Esophagus (tissue), 2 donors: ENCODE measurements at regions not wholly inside any gene's neighbourhood (a gene's known extent, or its start where the extent isn't known, plus 50 kb on each side); places are given as distances from the start of the nearest gene placed in this dataset.
"Not testable (repeated sequence)": the region's sequence is repeated elsewhere in the genome, so short reads cannot be mapped to it uniquely, and the experiment has no call there.

ENCODE experiments used
- H3K27ac ChIP-seq, 2 donors: one replicate each; pipeline ENCODE4 v1.5.1; 2013; ENCODE audit warnings: low read depth in 2 of 2, mild to moderate bottlenecking in 2 of 2, inconsistent platforms in 1 of 2, low read length in 1 of 2, moderate library complexity in 1 of 2
- H3K27me3 ChIP-seq, 2 donors: one replicate each; pipeline ENCODE4 v1.6.1; 2013; ENCODE audit warnings: low read length in 2 of 2, control low read depth in 1 of 2, mild to moderate bottlenecking in 1 of 2; ENCODE audit not compliant: insufficient read depth in 2 of 2, control insufficient read depth in 1 of 2
- H3K36me3 ChIP-seq, 2 donors: one replicate each; pipeline ENCODE4 v1.6.1; 2013; ENCODE audit warnings: low read length in 1 of 2; ENCODE audit not compliant: control insufficient read depth in 2 of 2, insufficient read depth in 2 of 2
- H3K4me1 ChIP-seq, 2 donors: one replicate each; pipeline ENCODE4 v1.6.1; 2013; ENCODE audit warnings: low read length in 1 of 2; ENCODE audit not compliant: control insufficient read depth in 2 of 2, insufficient read depth in 2 of 2
- H3K4me3 ChIP-seq, 2 donors: one replicate each; pipeline ENCODE4 v1.5.1; 2013; ENCODE audit warnings: low read length in 2 of 2, mild to moderate bottlenecking in 2 of 2, low read depth in 1 of 2, moderate library complexity in 1 of 2
- H3K9me3 ChIP-seq, 2 donors: one replicate each; pipeline ENCODE4 v1.6.1; 2013; ENCODE audit warnings: mild to moderate bottlenecking in 2 of 2, low read depth in 1 of 2, low read length in 1 of 2, moderate library complexity in 1 of 2; ENCODE audit not compliant: control insufficient read depth in 2 of 2, insufficient read depth in 1 of 2
- WGBS, 2 donors: extraction: QIAGEN DNeasy Blood & Tissue Kit; methylation state at CpG; one replicate each; pipeline ENCODE4 v1.1.7; 2013; 5-methylcytosine and 5-hydroxymethylcytosine counted together
- donor health status: healthy with polysubstance abuse.
- donor health status: Bipolar disorder and iron deficiency.

GRCh38 chr4:186798951-186799659 is 75.4 kb upstream of the FAT1 start:
- Histone ChIP-seq H3K4me3 (no peak overlapping the region), H3K27me3 (no peaks in the 10 kb centered on the region), H3K27ac (no peak overlapping the region), H3K9me3 (no peaks in the 10 kb centered on the region), H3K4me1 (no peaks in the 10 kb centered on the region), H3K36me3 (no peaks in the 10 kb centered on the region)
- WGBS, 2 donors: 63 to 72% methylated on average over 4 of the region's 4 CpGs

- Histone ChIP-seq H3K36me3 (no peaks in the 10 kb centered on the region), H3K4me3 (no peak overlapping the region), H3K27ac (no peak overlapping the region), H3K9me3 (no peaks in the 10 kb centered on the region), H3K4me1 (no peaks in the 10 kb centered on the region), H3K27me3 (no peaks in the 10 kb centered on the region)
- WGBS, 2 donors: 78 to 88% methylated on average over 6 of the region's 6 CpGs
Observed at GRCh38 chr4:186805020-186805820, 81.6 kb upstream of the FAT1 start.

GRCh38 chr4:186805917-186806316 is 82.3 kb upstream of the FAT1 start:
- H3K4me3 ChIP-seq, H3K36me3 ChIP-seq, H3K4me1 ChIP-seq, H3K27ac ChIP-seq, H3K27me3 ChIP-seq, H3K9me3 ChIP-seq: not testable (repeated sequence)
- WGBS, 2 donors: 90% methylated on average over 5 of the region's 5 CpGs

DNA sequence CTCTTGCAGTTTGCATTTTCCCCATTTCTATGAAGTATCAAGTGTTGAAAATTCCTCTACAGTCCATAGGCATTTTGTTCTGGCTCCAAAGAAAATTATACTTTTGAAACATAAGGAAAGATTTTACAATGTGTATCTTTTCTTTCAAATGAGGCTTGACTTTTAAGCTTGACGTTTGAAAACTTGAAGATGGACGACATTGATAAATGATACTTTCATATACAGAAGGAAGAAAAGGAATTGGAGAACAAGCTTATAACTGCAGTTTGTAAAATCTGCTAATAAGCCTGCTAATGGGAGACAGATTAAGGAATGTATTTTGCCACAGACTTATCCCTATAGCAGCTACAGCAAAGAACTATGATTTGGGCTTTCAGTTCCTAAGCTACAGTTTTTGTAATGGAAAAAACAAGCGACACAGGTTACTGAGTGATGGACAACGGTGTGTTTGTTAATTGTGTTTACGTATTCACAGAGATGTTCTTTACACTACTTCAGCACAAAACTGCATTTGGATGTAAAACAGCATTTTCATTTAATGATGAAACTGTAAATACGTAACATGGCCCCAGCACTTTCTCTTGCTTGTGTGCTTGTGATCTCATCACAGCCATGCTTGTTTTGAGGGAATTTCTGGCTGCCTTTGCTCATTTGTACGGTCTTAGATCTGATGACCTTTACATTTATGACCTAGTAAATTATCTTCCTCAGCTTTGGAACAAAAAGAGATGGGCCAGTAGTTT is 83.2 kb upstream of the FAT1 start:
- Histone ChIP-seq H3K4me1 (no peaks in the 10 kb centered on the region), H3K9me3 (peaks cover 0 to 2% of the 10 kb centered on the region in 2 donors), H3K27me3 (no peaks in the 10 kb centered on the region), H3K36me3 (no peaks in the 10 kb centered on the region), H3K4me3 (no peak overlapping the region), H3K27ac (no peak overlapping the region)
- 52 to 60% methylated on average over 7 of the region's 7 CpGs for WGBS, 2 donors

DNA sequence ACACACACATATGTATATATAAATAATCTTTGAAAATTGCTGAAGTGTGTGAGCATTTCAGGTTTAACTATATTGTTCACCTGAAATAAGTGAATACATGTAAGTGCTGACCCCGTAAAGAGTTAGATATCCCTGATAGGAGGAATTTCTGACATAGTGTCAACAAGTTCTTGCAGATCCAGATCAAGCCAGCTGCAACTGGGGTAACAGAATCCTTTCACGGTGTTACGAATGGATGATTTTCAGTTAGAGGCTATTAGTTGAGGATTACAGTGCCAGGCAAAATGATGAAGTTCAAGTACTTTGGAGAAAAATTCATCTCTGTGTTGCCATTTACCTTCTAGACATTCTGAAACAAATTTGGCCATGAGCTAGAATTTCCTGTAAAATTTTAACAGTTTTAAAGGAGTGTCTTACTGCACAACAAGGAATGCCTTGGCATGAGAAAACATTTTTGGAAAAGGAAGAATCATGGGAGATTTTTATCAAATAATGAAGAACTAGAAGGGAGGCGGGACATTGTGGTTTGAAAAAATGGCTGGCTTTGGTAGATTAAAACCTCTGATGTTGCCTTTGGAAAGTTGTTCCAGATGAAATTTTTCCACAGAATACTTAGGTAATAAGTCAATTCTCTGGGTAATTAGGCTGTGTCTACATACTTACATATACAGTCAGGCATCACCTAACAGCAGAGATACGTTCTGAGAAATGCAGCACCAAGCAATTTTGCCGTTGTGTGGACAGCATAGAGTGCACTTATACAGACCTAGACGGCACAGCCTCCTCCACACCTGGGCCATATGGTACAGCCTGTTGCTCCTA is 84.4 kb upstream of the FAT1 start:
- Histone ChIP-seq H3K27ac (no peak overlapping the region), H3K4me1 (no peaks in the 10 kb centered on the region), H3K27me3 (no peaks in the 10 kb centered on the region), H3K36me3 (no peaks in the 10 kb centered on the region), H3K4me3 (no peak overlapping the region), H3K9me3 (peaks cover 0 to 2% of the 10 kb centered on the region in 2 donors)
- 65 to 73% methylated on average over 7 of the region's 7 CpGs for WGBS, 2 donors

GRCh38 chr4:186808630-186809018 is 85.0 kb upstream of the FAT1 start:
- no peaks in the 10 kb centered on the region for H3K36me3 ChIP-seq
- WGBS, 2 donors: 65 to 70% methylated on average over 7 of the region's 7 CpGs
- peaks cover 0 to 2% of the 10 kb centered on the region in 2 donors for H3K9me3 ChIP-seq
- no peaks in the 10 kb centered on the region for H3K27me3 ChIP-seq
- no peaks in the 10 kb centered on the region for H3K4me1 ChIP-seq
- H3K4me3 ChIP-seq: no peak overlapping the region
- H3K27ac ChIP-seq: no peak overlapping the region

- Histone ChIP-seq H3K27ac (no peak overlapping the region), H3K4me1 (no peaks in the 10 kb centered on the region), H3K4me3 (no peak overlapping the region), H3K9me3 (peaks cover 0 to 2% of the 10 kb centered on the region in 2 donors), H3K36me3 (no peaks in the 10 kb centered on the region), H3K27me3 (no peaks in the 10 kb centered on the region)
- 95 to 97% methylated on average over 2 of the region's 2 CpGs for WGBS, 2 donors
Observed at GRCh38 chr4:186809070-186809469, 85.4 kb upstream of the FAT1 start.

GRCh38 chr4:186810613-186811150 is 87.0 kb upstream of the FAT1 start:
- Histone ChIP-seq H3K36me3 (no peaks in the 10 kb centered on the region), H3K9me3 (peaks cover 0 to 2% of the 10 kb centered on the region in 2 donors), H3K27me3 (no peaks in the 10 kb centered on the region), H3K4me1 (no peaks in the 10 kb centered on the region), H3K27ac (no peak overlapping the region), H3K4me3 (no peak overlapping the region)
- WGBS, 2 donors: 53 to 70% methylated on average over 3 of the region's 3 CpGs

- no peak overlapping the region for H3K27ac ChIP-seq
- no peaks in the 10 kb centered on the region for H3K36me3 ChIP-seq
- H3K4me1 ChIP-seq: no peaks in the 10 kb centered on the region
- no peak overlapping the region for H3K4me3 ChIP-seq
- peaks cover 0 to 2% of the 10 kb centered on the region in 2 donors for H3K9me3 ChIP-seq
- H3K27me3 ChIP-seq: no peaks in the 10 kb centered on the region
Observed at GRCh38 chr4:186812592-186812991, 88.9 kb upstream of the FAT1 start.
